CD4-positive, alpha-beta T cell treated with Interleukin-2 at 100 ng/mL for 4 hours (primary cell): ENCODE measurements at regions not wholly inside any gene's neighbourhood (a gene's known extent, or its start where the extent isn't known, plus 50 kb on each side); places are given as distances from the start of the nearest gene placed in this dataset.
"Not testable (repeated sequence)": the region's sequence is repeated elsewhere in the genome, so short reads cannot be mapped to it uniquely, and the experiment has no call there.

Experiments
- DNase-seq: peaks from one replicate; pipeline ENCODE4 v3.0.0-alpha.2; 2020; ENCODE audit warnings: low spot score

DNA sequence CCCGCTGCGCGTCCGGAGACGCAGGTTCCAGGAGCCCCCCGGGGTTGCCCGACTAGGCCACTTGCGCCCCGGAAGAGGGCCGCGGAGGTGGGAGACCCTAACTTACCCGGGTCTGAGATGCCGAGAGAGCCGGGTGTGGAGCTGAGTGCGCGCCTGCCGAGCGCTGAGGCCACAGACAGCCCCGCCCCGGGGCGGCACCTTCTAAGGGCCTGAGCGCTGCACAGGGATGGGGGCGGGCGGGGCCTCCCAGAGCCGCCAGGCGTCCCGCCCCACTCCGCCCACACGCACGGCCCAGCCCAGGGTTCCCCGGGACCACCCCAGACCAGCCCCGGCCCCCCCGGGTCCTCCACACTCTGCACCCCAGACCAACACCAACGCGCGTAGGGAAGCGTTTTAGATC lies 2692.0 kb upstream of the TPTE start:
- not testable (repeated sequence) for DNase-seq

DNA sequence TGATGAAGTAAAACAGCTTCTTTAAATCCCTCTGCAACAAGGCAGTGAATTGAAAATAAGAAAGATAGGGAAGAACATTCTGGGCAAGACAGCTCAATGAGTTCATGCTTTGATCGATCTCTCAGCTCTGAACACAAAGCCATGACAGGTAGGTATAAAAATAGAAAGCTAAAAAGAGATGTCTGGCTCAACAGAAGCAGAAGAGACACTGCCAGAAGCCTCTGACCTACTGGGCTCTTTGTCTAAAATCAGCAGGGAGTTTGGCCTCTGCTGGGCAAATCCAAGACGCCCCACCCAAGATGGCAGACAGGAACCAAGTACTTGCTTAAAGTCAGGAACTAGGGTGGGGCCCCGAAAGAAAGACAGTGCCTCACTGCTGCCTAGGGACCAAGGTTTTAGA lies 2684.1 kb upstream of the TPTE start:
- not testable (repeated sequence) for DNase-seq

DNA sequence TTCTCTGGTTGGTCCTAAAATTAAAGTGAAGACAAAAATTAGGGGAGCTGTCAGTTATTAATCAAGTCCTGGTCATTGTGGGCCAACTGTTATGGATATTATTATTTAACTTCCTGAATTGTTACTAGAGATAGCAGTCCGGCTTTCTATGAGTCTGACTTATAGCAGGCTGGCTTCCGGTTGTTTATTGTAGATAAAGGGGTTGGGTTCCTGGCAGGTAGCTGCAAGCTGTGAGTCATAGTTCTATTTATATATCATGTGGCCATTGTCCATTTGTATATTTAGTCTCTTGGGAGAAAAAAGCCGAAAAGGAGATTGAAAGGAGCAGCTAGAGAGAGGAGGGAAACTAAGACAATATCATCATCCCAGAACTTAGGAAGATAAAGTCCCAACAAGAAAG lies 2668.0 kb upstream of the TPTE start:
- not testable (repeated sequence) for DNase-seq

DNA sequence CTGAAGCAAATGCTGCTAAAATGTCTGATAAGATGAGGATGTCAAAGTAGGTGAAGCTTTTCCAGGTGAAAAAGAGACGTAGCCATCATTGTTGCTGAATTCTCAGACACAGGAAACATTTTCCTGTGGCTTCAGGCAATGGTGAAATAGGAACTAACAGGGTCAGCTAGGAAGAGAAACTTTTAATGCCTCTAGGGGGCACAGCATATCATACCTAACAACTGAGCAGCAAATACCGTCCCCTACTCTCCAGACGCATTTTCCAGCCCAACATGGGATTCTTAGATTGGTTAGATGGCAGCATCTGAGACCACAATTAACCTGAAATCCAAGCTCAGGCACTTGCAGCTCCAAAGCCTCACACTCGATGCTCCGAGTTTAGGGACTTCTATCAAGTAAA lies 2667.5 kb upstream of the TPTE start:
- DNase-seq: not testable (repeated sequence)
